HG03439 (cell line): ENCODE measurements at regions not wholly inside any gene's neighbourhood (a gene's known extent, or its start where the extent isn't known, plus 50 kb on each side); places are given as distances from the start of the nearest gene placed in this dataset.

ENCODE experiments used
- ATAC-seq: cut with Tn5 transposase; IDR thresholded peaks from one replicate; pipeline ENCODE4 v1.9.1; 2021; ENCODE audit warnings: mild to moderate bottlenecking, moderate library complexity; ENCODE audit not compliant: unreplicated experiment

GRCh38 chr2:83085869-83086268 is 1373.2 kb downstream of the SUCLG1 start:
- no peak for ATAC-seq

GRCh38 chr2:83081826-83082690 is 1377.0 kb downstream of the SUCLG1 start:
- no peak for ATAC-seq

GRCh38 chr2:83079007-83079406 is 1380.1 kb downstream of the SUCLG1 start:
- ATAC-seq, result no peak

GRCh38 chr2:83072767-83073166 is 1386.3 kb downstream of the SUCLG1 start:
- ATAC-seq, result no peak

- no peak for ATAC-seq
Observed at GRCh38 chr2:83071914-83072313, 1387.2 kb downstream of the SUCLG1 start.

- no peak for ATAC-seq
Observed at GRCh38 chr2:83071352-83071751, 1387.7 kb downstream of the SUCLG1 start.

GRCh38 chr2:83069724-83070123 is 1389.4 kb downstream of the SUCLG1 start:
- no peak for ATAC-seq

GRCh38 chr2:83068714-83069113 is 1390.4 kb downstream of the SUCLG1 start:
- ATAC-seq, result no peak

GRCh38 chr2:83067947-83068346 is 1391.1 kb downstream of the SUCLG1 start:
- ATAC-seq, result no peak

- no peak for ATAC-seq
Observed at GRCh38 chr2:83063933-83064332, 1395.1 kb downstream of the SUCLG1 start.

GRCh38 chr2:83063511-83063910 is 1395.6 kb downstream of the SUCLG1 start:
- no peak for ATAC-seq

- ATAC-seq, result no peak
Observed at GRCh38 chr2:83058683-83059082, 1400.4 kb downstream of the SUCLG1 start.

- ATAC-seq, result no peak
Observed at GRCh38 chr2:83055376-83056010, 1403.6 kb downstream of the SUCLG1 start.

- ATAC-seq, result no peak
Observed at GRCh38 chr2:83054751-83055150, 1404.3 kb downstream of the SUCLG1 start.

- ATAC-seq, result no peak
Observed at GRCh38 chr2:83051538-83052170, 1407.4 kb downstream of the SUCLG1 start.

GRCh38 chr2:83042053-83042452 is 1417.0 kb downstream of the SUCLG1 start:
- ATAC-seq, result no peak

- no peak for ATAC-seq
Observed at GRCh38 chr2:83022631-83023210, 1436.4 kb downstream of the SUCLG1 start.

- no peak for ATAC-seq
Observed at GRCh38 chr2:83017366-83018090, 1441.6 kb downstream of the SUCLG1 start.

- no peak for ATAC-seq
Observed at GRCh38 chr2:83016343-83017110, 1442.6 kb downstream of the SUCLG1 start.

GRCh38 chr2:83015900-83016299 is 1443.2 kb downstream of the SUCLG1 start:
- ATAC-seq, result no peak
